Activated T-helper 17 cell treated with anti-CD3 and anti-CD28 coated beads, Interleukin-2, amount 50 U/mL, for 72 hours (primary cell): ENCODE measurements at regions not wholly inside any gene's neighbourhood (a gene's known extent, or its start where the extent isn't known, plus 50 kb on each side); places are given as distances from the start of the nearest gene placed in this dataset.

Experiments used
- ATAC-seq: fragments of 150-1000 bp; cut with Tn5 transposase; replicated peaks from 2 replicates; pipeline ENCODE4 v1.10.0; 2021; ENCODE audit warnings: mild to moderate bottlenecking, moderate library complexity
- H3K27ac Mint-ChIP-seq: one replicate; pipeline ENCODE4 v1.8.0; 2022; ENCODE audit warnings: mixed read lengths
- H3K27me3 Mint-ChIP-seq: one replicate; pipeline ENCODE4 v1.8.0; 2022; ENCODE audit warnings: mixed read lengths
- H3K36me3 Mint-ChIP-seq: one replicate; pipeline ENCODE4 v1.8.0; 2022; ENCODE audit warnings: low read depth, mild to moderate bottlenecking, mixed read lengths
- H3K4me1 Mint-ChIP-seq: one replicate; pipeline ENCODE4 v1.8.0; 2022; ENCODE audit warnings: mixed read lengths
- H3K4me3 Mint-ChIP-seq: one replicate; pipeline ENCODE4 v1.8.0; 2022; ENCODE audit warnings: mild to moderate bottlenecking, mixed read lengths
- H3K9me3 Mint-ChIP-seq: one replicate; pipeline ENCODE4 v1.8.0; 2022; ENCODE audit warnings: mixed read lengths

DNA sequence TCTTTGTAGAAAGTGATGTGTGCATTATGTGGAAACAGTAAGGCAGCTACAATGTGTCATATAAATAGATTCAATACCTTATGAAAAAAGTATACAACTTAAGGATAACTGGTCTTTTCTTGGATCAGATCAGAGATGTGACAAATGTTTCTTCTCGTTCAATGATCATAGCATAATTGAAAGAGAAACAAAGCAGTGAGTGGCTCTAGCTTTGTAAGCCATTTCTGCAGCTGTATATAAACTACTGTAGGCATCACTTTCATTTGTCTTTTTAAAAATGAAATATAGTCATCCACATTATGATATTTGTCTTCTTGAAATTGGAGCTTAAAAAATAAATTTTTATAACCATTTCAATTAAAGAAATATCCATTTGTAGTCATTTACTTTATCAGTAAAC, 63.8 kb upstream of the LMO3 start:
- Mint-ChIP-seq H3K27me3 (no peaks in the 10 kb centered on the region), H3K4me3 (no peak overlapping the region), H3K9me3 (peaks cover 2% of the 10 kb centered on the region), H3K27ac (no peak overlapping the region), H3K4me1 (no peaks in the 10 kb centered on the region), H3K36me3 (no peaks in the 10 kb centered on the region)
- ATAC-seq = no peak

GRCh38 chr12:16668198-16668597, 62.2 kb upstream of the LMO3 start:
- Mint-ChIP-seq H3K27ac (no peak overlapping the region), H3K27me3 (no peaks in the 10 kb centered on the region), H3K36me3 (no peaks in the 10 kb centered on the region), H3K9me3 (peaks cover 8% of the 10 kb centered on the region), H3K4me1 (no peaks in the 10 kb centered on the region), H3K4me3 (no peak overlapping the region)
- no peak for ATAC-seq

GRCh38 chr12:16658699-16659098, 52.7 kb upstream of the LMO3 start:
- no peak overlapping the region for H3K27ac Mint-ChIP-seq
- H3K9me3 Mint-ChIP-seq = peaks cover 24% of the 10 kb centered on the region
- no peaks in the 10 kb centered on the region for H3K4me1 Mint-ChIP-seq
- H3K27me3 Mint-ChIP-seq = no peaks in the 10 kb centered on the region
- no peaks in the 10 kb centered on the region for H3K36me3 Mint-ChIP-seq
- no peak for ATAC-seq
- H3K4me3 Mint-ChIP-seq = no peak overlapping the region
